ENCODE measurements at regions not wholly inside any gene's neighbourhood (a gene's known extent, or its start where the extent isn't known, plus 50 kb on each side); places are given as distances from the start of the nearest gene placed in this dataset.

- TF ChIP-seq POLR2A (IDR thresholded peaks at IDR 0.05): no peak
- TF ChIP-seq, protein P1, sequence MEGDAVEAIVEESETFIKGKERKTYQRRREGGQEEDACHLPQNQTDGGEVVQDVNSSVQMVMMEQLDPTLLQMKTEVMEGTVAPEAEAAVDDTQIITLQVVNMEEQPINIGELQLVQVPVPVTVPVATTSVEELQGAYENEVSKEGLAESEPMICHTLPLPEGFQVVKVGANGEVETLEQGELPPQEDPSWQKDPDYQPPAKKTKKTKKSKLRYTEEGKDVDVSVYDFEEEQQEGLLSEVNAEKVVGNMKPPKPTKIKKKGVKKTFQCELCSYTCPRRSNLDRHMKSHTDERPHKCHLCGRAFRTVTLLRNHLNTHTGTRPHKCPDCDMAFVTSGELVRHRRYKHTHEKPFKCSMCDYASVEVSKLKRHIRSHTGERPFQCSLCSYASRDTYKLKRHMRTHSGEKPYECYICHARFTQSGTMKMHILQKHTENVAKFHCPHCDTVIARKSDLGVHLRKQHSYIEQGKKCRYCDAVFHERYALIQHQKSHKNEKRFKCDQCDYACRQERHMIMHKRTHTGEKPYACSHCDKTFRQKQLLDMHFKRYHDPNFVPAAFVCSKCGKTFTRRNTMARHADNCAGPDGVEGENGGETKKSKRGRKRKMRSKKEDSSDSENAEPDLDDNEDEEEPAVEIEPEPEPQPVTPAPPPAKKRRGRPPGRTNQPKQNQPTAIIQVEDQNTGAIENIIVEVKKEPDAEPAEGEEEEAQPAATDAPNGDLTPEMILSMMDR (IDR thresholded peaks at IDR 0.05): no peak
Measured at GRCh38 chr6:130632277-130632676, 194.9 kb upstream of the SMLR1 start.
